H9 (cell line): ENCODE measurements at regions not wholly inside any gene's neighbourhood (a gene's known extent, or its start where the extent isn't known, plus 50 kb on each side); places are given as distances from the start of the nearest gene placed in this dataset.

ENCODE experiments used
- DNase-seq: peaks from one replicate; pipeline ENCODE4 v3.0.0-alpha.2; 2017
- H2AFZ ChIP-seq: one replicate; pipeline ENCODE4 v1.6.1; 2013; ENCODE audit warnings: mild to moderate bottlenecking, low read length, control low read depth, moderate library complexity
- H2AK5ac ChIP-seq: 2 replicates; pipeline ENCODE4 v1.6.1; 2013; ENCODE audit warnings: low read length, control low read depth, mixed read lengths; ENCODE audit not compliant: insufficient read length
- H2BK120ac ChIP-seq: one replicate; pipeline ENCODE4 v1.6.1; 2013; ENCODE audit warnings: low read depth, mild to moderate bottlenecking, low read length, control low read depth, inconsistent platforms; ENCODE audit not compliant: poor library complexity, severe bottlenecking
- H2BK12ac ChIP-seq: 2 replicates; pipeline ENCODE4 v1.6.1; 2013; ENCODE audit warnings: low read length, control low read depth, mixed read lengths, low read depth; ENCODE audit not compliant: insufficient read length
- H2BK15ac ChIP-seq: 2 replicates; pipeline ENCODE4 v1.6.1; 2013; ENCODE audit warnings: low read depth, low read length, control low read depth
- H2BK20ac ChIP-seq: one replicate; pipeline ENCODE4 v1.6.1; 2013; ENCODE audit warnings: low read depth, mild to moderate bottlenecking, low read length, control low read depth, inconsistent platforms; ENCODE audit not compliant: poor library complexity, severe bottlenecking
- H2BK5ac ChIP-seq: 2 replicates; pipeline ENCODE4 v1.6.1; 2013; ENCODE audit warnings: low read length, control low read depth, mixed read lengths; ENCODE audit not compliant: insufficient read length
- H3K14ac ChIP-seq: 2 replicates; pipeline ENCODE4 v1.6.1; 2013; ENCODE audit warnings: low read length, control low read depth; ENCODE audit not compliant: insufficient read depth
- H3K18ac ChIP-seq: 2 replicates; pipeline ENCODE4 v1.6.1; 2013; ENCODE audit warnings: low read depth, mild to moderate bottlenecking, mixed read lengths, low read length, control low read depth; ENCODE audit not compliant: insufficient read length
- H3K23ac ChIP-seq: 2 replicates; pipeline ENCODE4 v1.6.1; 2013; ENCODE audit warnings: low read length, control low read depth, mixed read lengths, low read depth; ENCODE audit not compliant: insufficient read length
- H3K23me2 ChIP-seq: 2 replicates; pipeline ENCODE4 v1.6.1; 2013; ENCODE audit warnings: low read depth, mild to moderate bottlenecking, mixed read lengths, low read length, control low read depth; ENCODE audit not compliant: insufficient read length, poor library complexity, severe bottlenecking
- H3K27ac ChIP-seq: 2 replicates; pipeline ENCODE4 v1.5.1; 2013; ENCODE audit warnings: low read length, control low read depth, mixed read lengths, low read depth; ENCODE audit not compliant: insufficient read length
- H3K27me3 ChIP-seq: 2 replicates; pipeline ENCODE4 v1.6.1; 2013; ENCODE audit warnings: low read length, control low read depth, inconsistent platforms; ENCODE audit not compliant: insufficient read depth
- H3K4ac ChIP-seq: 2 replicates; pipeline ENCODE4 v1.6.1; 2013; ENCODE audit warnings: low read depth, mild to moderate bottlenecking, control low read depth, inconsistent platforms, low read length, moderate library complexity
- H3K4me1 ChIP-seq: 2 replicates; pipeline ENCODE4 v1.6.1; 2013; ENCODE audit warnings: low read length, control low read depth, inconsistent platforms; ENCODE audit not compliant: insufficient read depth
- H3K4me2 ChIP-seq: 2 replicates; pipeline ENCODE4 v1.6.1; 2013; ENCODE audit warnings: low read length, control low read depth, mixed read lengths; ENCODE audit not compliant: insufficient read length, insufficient read depth
- H3K56ac ChIP-seq: 2 replicates; pipeline ENCODE4 v1.6.1; 2013; ENCODE audit warnings: low read depth, mild to moderate bottlenecking, mixed read lengths, low read length, control low read depth; ENCODE audit not compliant: insufficient read length
- H3K79me1 ChIP-seq: 2 replicates; pipeline ENCODE4 v1.6.1; 2013; ENCODE audit warnings: low read depth, mild to moderate bottlenecking, moderate library complexity, low read length, control low read depth, inconsistent platforms; ENCODE audit not compliant: insufficient read depth, poor library complexity, severe bottlenecking
- H3K79me2 ChIP-seq: 2 replicates; pipeline ENCODE4 v1.6.1; 2013; ENCODE audit warnings: low read length, control low read depth, inconsistent platforms; ENCODE audit not compliant: insufficient read depth
- H3K9ac ChIP-seq: 2 replicates; pipeline ENCODE4 v1.6.1; 2013; ENCODE audit warnings: low read length, control low read depth, mixed read lengths; ENCODE audit not compliant: insufficient read length; ENCODE audit errors: extremely low read depth
- H3K9me3 ChIP-seq: one replicate; pipeline ENCODE4 v1.6.1; 2013; ENCODE audit warnings: low read depth, low read length, inconsistent platforms; ENCODE audit not compliant: control insufficient read depth
- H3T11ph ChIP-seq: one replicate; pipeline ENCODE4 v1.6.1; 2013; ENCODE audit warnings: mild to moderate bottlenecking, low read length, control low read depth, inconsistent platforms
- H4K20me1 ChIP-seq: one replicate; pipeline ENCODE4 v1.6.1; 2013; ENCODE audit not compliant: control insufficient read depth, insufficient read length, insufficient read depth
- H4K5ac ChIP-seq: 2 replicates; pipeline ENCODE4 v1.6.1; 2013; ENCODE audit warnings: low read depth, mild to moderate bottlenecking, mixed read lengths, low read length, control low read depth; ENCODE audit not compliant: insufficient read length
- H4K8ac ChIP-seq: replicated peaks from 2 replicates; pipeline ENCODE4 v1.6.1; 2013; ENCODE audit warnings: low read length, control low read depth, mixed read lengths, low read depth; ENCODE audit not compliant: insufficient read length
- H4K91ac ChIP-seq: 2 replicates; pipeline ENCODE4 v1.6.1; 2013; ENCODE audit warnings: low read depth, mild to moderate bottlenecking, moderate library complexity, mixed read lengths, low read length, control low read depth; ENCODE audit not compliant: insufficient read length
- H3K27ac Mint-ChIP-seq, 3 experiments: 2 replicates in 2 of 3; 3 replicates in 1 of 3; pipeline ENCODE4 v1.8.0; 2020 to 2021; ENCODE audit warnings: mixed read lengths in 3 of 3, mild to moderate bottlenecking in 1 of 3, moderate library complexity in 1 of 3
- H3K27me3 Mint-ChIP-seq: 2 replicates; pipeline ENCODE4 v1.8.0; 2021; ENCODE audit warnings: low read depth, mild to moderate bottlenecking, moderate library complexity, mixed read lengths
- H3K36me3 Mint-ChIP-seq, 3 experiments: 2 replicates in 2 of 3; 3 replicates in 1 of 3; pipeline ENCODE4 v1.8.0; 2020 to 2021; ENCODE audit warnings: low read depth in 3 of 3, mixed read lengths in 3 of 3; ENCODE audit not compliant: insufficient read depth in 1 of 3
- H3K4me1 Mint-ChIP-seq, 2 experiments: 2 replicates each; pipeline ENCODE4 v1.8.0; 2020; ENCODE audit warnings: mixed read lengths in 2 of 2
- H3K4me3 Mint-ChIP-seq, 2 experiments: 2 replicates in 1 of 2; 3 replicates in 1 of 2; pipeline ENCODE4 v1.8.0; 2020 to 2021; ENCODE audit warnings: mild to moderate bottlenecking in 2 of 2, mixed read lengths in 2 of 2, moderate library complexity in 1 of 2
- H3K9me3 Mint-ChIP-seq, 2 experiments: 2 replicates in 1 of 2; 3 replicates in 1 of 2; pipeline ENCODE4 v1.8.0; 2020; ENCODE audit warnings: mild to moderate bottlenecking in 2 of 2, mixed read lengths in 2 of 2, moderate library complexity in 1 of 2
- CTCF ChIP-seq: fragments of 200-600 bp; sonication (generic); conservative IDR thresholded peaks from 3 replicates; pipeline ENCODE4 v1.8.0; 2021; ENCODE audit warnings: antibody characterized with exemption, mild to moderate bottlenecking
- WGBS: extraction: QIAGEN DNeasy Blood & Tissue Kit; methylation state at CpG from one replicate; pipeline ENCODE4 v1.1.7; 2013; ENCODE audit warnings: missing lambda C conversion rate, low lambda C conversion rate, mixed read lengths; ENCODE audit not compliant: insufficient read length; ENCODE audit errors: extremely low coverage; 5-methylcytosine and 5-hydroxymethylcytosine counted together

GRCh38 chr1:143698016-143698415, 273.8 kb downstream of the FAM72C start:
- H3K4ac ChIP-seq, result no peak overlapping the region
- Mint-ChIP-seq H3K4me3 (no peak overlapping the region), H3K9me3 (peaks cover 88 to 89% of the 10 kb centered on the region in 2 experiments), H3K4me1 (no peaks in the 10 kb centered on the region), H3K36me3 (peaks cover 12 to 33% (median 16%) of the 10 kb centered on the region in 3 experiments; a peak in 6 of 7 replicates), H3K27me3 (peaks cover 9% of the 10 kb centered on the region), H3K27ac (no peak overlapping the region)
- no peak overlapping the region for H2BK12ac ChIP-seq
- no peak overlapping the region for H3K56ac ChIP-seq
- no peak overlapping the region for H3K18ac ChIP-seq
- no peaks in the 10 kb centered on the region for H3K79me1 ChIP-seq
- H3K4me2 ChIP-seq, result no peak overlapping the region
- H2BK20ac ChIP-seq, result no peak overlapping the region
- H3T11ph ChIP-seq, result no peak overlapping the region
- no peak overlapping the region for H2BK5ac ChIP-seq
- no peak overlapping the region for H3K23ac ChIP-seq
- H4K8ac ChIP-seq, result no peak overlapping the region
- no peaks in the 10 kb centered on the region for H3K27me3 ChIP-seq
- DNase-seq, result no peak
- no peak overlapping the region for H3K27ac ChIP-seq
- no peak overlapping the region for H2BK15ac ChIP-seq
- no CpG with 5 or more reads among the region's 21 CpGs for WGBS
- peak; percentile 51; the same call in 2 of the 3 replicates for TF ChIP-seq CTCF
- H2AK5ac ChIP-seq, result no peak overlapping the region
- no peak overlapping the region for H2AFZ ChIP-seq
- no peak overlapping the region for H2BK120ac ChIP-seq
- no peaks in the 10 kb centered on the region for H3K79me2 ChIP-seq
- peaks cover 50% of the 10 kb centered on the region for H3K9me3 ChIP-seq
- H3K23me2 ChIP-seq, result no peaks in the 10 kb centered on the region
- H3K14ac ChIP-seq, result no peak overlapping the region
- H3K9ac ChIP-seq, result no peak overlapping the region
- H4K91ac ChIP-seq, result no peak overlapping the region
- H4K5ac ChIP-seq, result no peak overlapping the region
- no peaks in the 10 kb centered on the region for H3K4me1 ChIP-seq
- H4K20me1 ChIP-seq, result no peaks in the 10 kb centered on the region
